ENCODE measurements at regions not wholly inside any gene's neighbourhood (a gene's known extent, or its start where the extent isn't known, plus 50 kb on each side); places are given as distances from the start of the nearest gene placed in this dataset.

- DNase-seq, result no peak
These were observed 57.4 kb upstream of the C1orf21 start for GRCh38 chr1:184329245-184329953.

DNA sequence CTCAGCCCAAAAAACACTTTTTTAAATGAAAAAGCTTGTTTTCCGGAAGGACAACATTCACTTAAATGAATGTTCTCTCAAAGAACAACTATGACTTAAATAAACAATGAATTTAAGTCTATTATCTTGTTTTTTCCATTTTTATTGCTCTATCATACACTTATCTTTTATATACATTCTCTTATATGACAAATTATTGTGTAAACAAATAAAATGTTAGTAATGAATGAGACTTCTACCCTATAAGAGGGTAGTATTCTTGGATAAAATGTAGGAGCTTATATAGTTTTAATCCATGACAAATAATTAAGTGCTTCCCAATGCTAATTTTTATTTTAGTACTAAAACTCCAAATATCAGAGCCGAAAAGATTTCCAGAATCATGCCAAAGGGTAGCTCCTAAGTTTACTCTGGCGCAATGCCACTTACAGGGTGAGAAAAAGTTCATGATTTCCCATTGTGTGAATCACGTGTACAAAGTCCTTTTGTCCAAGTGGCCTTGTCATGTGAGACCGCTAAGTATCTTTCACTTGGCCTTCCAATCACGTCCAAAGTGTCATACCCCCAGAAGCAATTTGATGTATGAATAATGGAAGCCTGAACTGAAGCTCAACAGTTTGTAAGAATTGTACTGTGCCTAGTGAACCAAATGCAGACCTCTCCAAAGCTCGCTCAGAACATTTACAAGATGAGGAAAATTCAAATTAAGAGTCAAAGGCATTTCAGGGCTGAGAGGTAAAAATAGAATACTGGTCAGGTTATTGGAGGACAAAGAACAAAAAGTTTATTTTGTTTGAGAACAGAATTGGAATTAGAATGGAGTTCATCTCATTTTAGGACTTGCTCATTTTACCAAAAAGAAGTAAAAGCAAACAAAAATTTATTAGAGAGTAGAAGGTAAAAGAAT is 56.6 kb upstream of the C1orf21 start:
- DNase-seq, result no peak

DNA sequence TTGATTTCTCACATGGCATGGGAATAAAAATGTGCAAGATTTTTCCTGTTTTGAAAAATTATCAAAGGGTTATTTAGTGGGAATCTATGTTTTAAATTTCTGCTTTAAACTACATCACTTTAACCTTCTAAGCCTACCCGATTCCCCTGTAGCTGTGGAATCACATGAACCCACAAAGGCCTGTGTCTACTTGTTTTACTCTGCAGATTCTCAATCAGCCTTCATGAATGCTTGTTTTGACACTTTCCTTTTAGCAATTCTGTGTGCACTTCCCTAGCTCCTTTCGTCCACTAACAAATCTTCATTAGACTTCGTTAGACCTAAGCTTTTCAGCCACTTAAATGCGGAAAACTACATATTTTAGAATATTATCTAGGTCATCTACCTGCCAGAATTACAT is 56.0 kb upstream of the C1orf21 start:
- no peak for DNase-seq

Data from stimulated activated naive CD4-positive, alpha-beta T cell (primary cell).